SK-N-SH (cell line): ENCODE measurements at regions not wholly inside any gene's neighbourhood (a gene's known extent, or its start where the extent isn't known, plus 50 kb on each side); places are given as distances from the start of the nearest gene placed in this dataset.

Experiments
- CTCF ChIA-PET: fragments of 300-600, 350-600 bp; formaldehyde crosslinking; extraction: SDS; loops from one replicate; lab custom pipeline; 2021; lab: Yijun Ruan, JAX
- POLR2A ChIA-PET: fragments of 350-600 bp; sonication (Branson Sonifier 250); formaldehyde crosslinking; extraction: SDS; loops from one replicate; lab custom pipeline; 2020; ENCODE audit warnings: antibody characterized with exemption, inconsistent platforms; lab: Yijun Ruan, JAX
- DNase-seq: peaks from one replicate; pipeline ENCODE4 v3.0.0; 2012
- H2AFZ ChIP-seq: fragments of 200-600 bp; sonication (generic); 2 replicates; pipeline ENCODE4 v1.8.1; 2016; ENCODE audit warnings: antibody characterized with exemption, mild to moderate bottlenecking, low read depth
- H3F3A ChIP-seq: fragments of 200-600 bp; sonication (generic); replicated peaks from 2 replicates; pipeline ENCODE3; 2016; ENCODE audit warnings: antibody characterized with exemption, mild to moderate bottlenecking; ENCODE audit not compliant: insufficient read depth
- H3K27ac ChIP-seq, 2 experiments: fragments of 200-500 bp in 1 of 2; fragments of 200-600 bp in 1 of 2; sonication (Bioruptor generic) in 1 of 2; sonication (generic), shearing (Covaris generic) in 1 of 2; 2 replicates each; pipeline versions ENCODE4 v1.5.1 to v1.6.1; 2014 to 2016; ENCODE audit warnings: low read depth in 2 of 2, inconsistent platforms in 1 of 2, low read length in 1 of 2, mild to moderate bottlenecking in 1 of 2, mixed read lengths in 1 of 2
- H3K27me3 ChIP-seq: fragments of 200-600 bp; sonication (generic), shearing (Covaris generic); 2 replicates; pipeline ENCODE4 v1.6.1; 2016; ENCODE audit warnings: mixed run types; ENCODE audit not compliant: insufficient read depth
- H3K36me3 ChIP-seq, 2 experiments: fragments of 200-500 bp in 1 of 2; fragments of 200-600 bp in 1 of 2; sonication (Bioruptor generic) in 1 of 2; sonication (generic) in 1 of 2; replicated peaks in 1 of 2; 2 replicates each; pipeline versions ENCODE3 to v1.5.1; 2014 to 2016; ENCODE audit warnings: low read length in 1 of 2, mild to moderate bottlenecking in 1 of 2; ENCODE audit not compliant: insufficient read depth in 2 of 2, control insufficient read depth in 1 of 2
- H3K4me1 ChIP-seq, 2 experiments: fragments of 200-500 bp in 1 of 2; fragments of 200-600 bp in 1 of 2; sonication (Bioruptor generic) in 1 of 2; sonication (generic), shearing (Covaris generic) in 1 of 2; 2 replicates each; pipeline versions ENCODE4 v1.5.1 to v1.6.1; 2014 to 2016; ENCODE audit warnings: low read depth in 1 of 2, low read length in 1 of 2, mixed run types in 1 of 2; ENCODE audit not compliant: insufficient read depth in 2 of 2, control insufficient read depth in 1 of 2
- H3K4me2 ChIP-seq: fragments of 200-600 bp; sonication (generic), shearing (Covaris generic); 2 replicates; pipeline ENCODE4 v1.6.1; 2017; ENCODE audit warnings: mixed run types
- H3K4me3 ChIP-seq, 2 experiments: fragments of 200-500 bp in 1 of 2; fragments of 200-600 bp in 1 of 2; sonication (Bioruptor generic) in 1 of 2; sonication (generic), shearing (Covaris generic) in 1 of 2; 2 replicates each; pipeline versions ENCODE4 v1.5.1 to v1.8.1; 2014 to 2016; ENCODE audit warnings: low read depth in 2 of 2, inconsistent platforms in 1 of 2, low read length in 1 of 2, mild to moderate bottlenecking in 1 of 2, mixed read lengths in 1 of 2, moderate library complexity in 1 of 2
- H3K79me2 ChIP-seq: fragments of 200-600 bp; sonication (generic); 2 replicates; pipeline ENCODE4 v1.8.1; 2017; ENCODE audit warnings: mild to moderate bottlenecking; ENCODE audit not compliant: insufficient read depth
- H3K9ac ChIP-seq: fragments of 200-600 bp; sonication (generic); 2 replicates; pipeline ENCODE4 v1.6.1; 2017; ENCODE audit warnings: mixed run types
- H3K9me2 ChIP-seq: fragments of 200-600 bp; sonication (generic); 2 replicates; pipeline ENCODE4 v1.6.1; 2017; ENCODE audit warnings: mixed run types
- H3K9me3 ChIP-seq: fragments of 200-600 bp; sonication (generic); 2 replicates; pipeline ENCODE4 v1.6.1; 2017; ENCODE audit warnings: mixed run types, mild to moderate bottlenecking, moderate library complexity
- H4K20me1 ChIP-seq: fragments of 200-600 bp; sonication (generic); 2 replicates; pipeline ENCODE4 v1.6.1; 2017; ENCODE audit warnings: mild to moderate bottlenecking, mixed run types; ENCODE audit not compliant: insufficient read depth
- EP300 ChIP-seq, 2 experiments: IDR thresholded peaks; 2 replicates each; pipeline versions ENCODE4 v1.4.0 to v1.6.1; 2012; ENCODE audit warnings: borderline replicate concordance in 1 of 2, low read depth in 1 of 2, low read length in 1 of 2
- FOSL2 ChIP-seq: IDR thresholded peaks from 2 replicates; pipeline ENCODE4 v1.4.0; 2012; ENCODE audit warnings: low read depth, mild to moderate bottlenecking, moderate library complexity, borderline replicate concordance
- FOXM1 ChIP-seq: IDR thresholded peaks from 2 replicates; pipeline ENCODE4 v1.4.0; 2012; ENCODE audit warnings: low read depth, mild to moderate bottlenecking
- GABPA ChIP-seq: IDR thresholded peaks from 2 replicates; pipeline ENCODE4 v1.4.0; 2012; ENCODE audit warnings: low read depth, mild to moderate bottlenecking
- IRF3 ChIP-seq: fragments of 150-350 bp; IDR thresholded peaks from 2 replicates; pipeline ENCODE4 v1.6.1; 2016; ENCODE audit warnings: mild to moderate bottlenecking, low read depth, low read length
- JUND ChIP-seq: IDR thresholded peaks from 2 replicates; pipeline ENCODE4 v1.4.0; 2012
- MAX ChIP-seq: IDR thresholded peaks from 2 replicates; pipeline ENCODE4 v1.4.0; 2012; ENCODE audit warnings: low read depth
- MEF2A ChIP-seq: IDR thresholded peaks from 2 replicates; pipeline ENCODE4 v1.4.0; 2012; ENCODE audit warnings: low read depth, borderline replicate concordance
- PBX3 ChIP-seq: IDR thresholded peaks from 2 replicates; pipeline ENCODE4; 2012
- POLR2AphosphoS5 ChIP-seq: IDR thresholded peaks from 2 replicates; pipeline ENCODE4 v1.6.1; 2012; ENCODE audit warnings: low read depth, low read length
- RAD21 ChIP-seq: IDR thresholded peaks from 2 replicates; pipeline ENCODE4 v1.6.1; 2012; ENCODE audit warnings: mild to moderate bottlenecking, low read length
- REST ChIP-seq: IDR thresholded peaks from 2 replicates; pipeline ENCODE4 v1.6.1; 2012; ENCODE audit warnings: mild to moderate bottlenecking, low read depth, low read length, moderate library complexity
- RFX5 ChIP-seq: IDR thresholded peaks from 2 replicates; pipeline ENCODE4 v1.6.1; 2012; ENCODE audit warnings: mild to moderate bottlenecking, improper control_type of control experiment, low read length
- SIN3A ChIP-seq: IDR thresholded peaks from 2 replicates; pipeline ENCODE4 v1.6.1; 2012; ENCODE audit warnings: low read depth, mild to moderate bottlenecking, low read length, moderate library complexity, borderline replicate concordance
- TAF1 ChIP-seq: IDR thresholded peaks from 2 replicates; pipeline ENCODE4 v1.6.1; 2012; ENCODE audit warnings: low read depth, mild to moderate bottlenecking, low read length, moderate library complexity, borderline replicate concordance
- USF1 ChIP-seq: IDR thresholded peaks from 2 replicates; pipeline ENCODE4 v1.4.0; 2012; ENCODE audit warnings: low read depth, borderline replicate concordance
- ZBTB33 ChIP-seq: IDR thresholded peaks from 2 replicates; pipeline ENCODE4 v1.4.0; 2012; ENCODE audit warnings: low read depth, borderline replicate concordance

- Histone ChIP-seq H3K9me3 (no peaks in the 10 kb centered on the region), H3K9ac (no peak overlapping the region), H3K27me3 (no peaks in the 10 kb centered on the region), H4K20me1 (no peaks in the 10 kb centered on the region), H3K36me3 (no peaks in the 10 kb centered on the region), H3K4me2 (no peak overlapping the region), H3K79me2 (no peaks in the 10 kb centered on the region), H3K27ac (no peak overlapping the region), H3K4me1 (no peaks in the 10 kb centered on the region), H3K4me3 (no peak overlapping the region), H3F3A (no peaks in the 10 kb centered on the region), H2AFZ (no peak overlapping the region), H3K9me2 (no peaks in the 10 kb centered on the region)
- ChIA-PET CTCF (no interaction called here), POLR2A (no interaction called here)
- TF ChIP-seq RAD21 (no peak), JUND (no peak), USF1 (no peak), POLR2AphosphoS5 (no peak), EP300 (IDR thresholded peaks at IDR 0.05; ENCODE audit: borderline replicate concordance in 1 of 2, low read depth in 1 of 2, low read length in 1 of 2) (no peak), IRF3 (no peak), REST (no peak), MAX (no peak), TAF1 (no peak), RFX5 (no peak), ZBTB33 (no peak), MEF2A (no peak), GABPA (no peak), FOSL2 (no peak), FOXM1 (no peak), PBX3 (no peak), SIN3A (no peak)
- no peak for DNase-seq
These were observed 164.1 kb upstream of the KCNQ5 start for GRCh38 chr6:72457738-72458137.
